ENCODE measurements at regions not wholly inside any gene's neighbourhood (a gene's known extent, or its start where the extent isn't known, plus 50 kb on each side); places are given as distances from the start of the nearest gene placed in this dataset.

DNA sequence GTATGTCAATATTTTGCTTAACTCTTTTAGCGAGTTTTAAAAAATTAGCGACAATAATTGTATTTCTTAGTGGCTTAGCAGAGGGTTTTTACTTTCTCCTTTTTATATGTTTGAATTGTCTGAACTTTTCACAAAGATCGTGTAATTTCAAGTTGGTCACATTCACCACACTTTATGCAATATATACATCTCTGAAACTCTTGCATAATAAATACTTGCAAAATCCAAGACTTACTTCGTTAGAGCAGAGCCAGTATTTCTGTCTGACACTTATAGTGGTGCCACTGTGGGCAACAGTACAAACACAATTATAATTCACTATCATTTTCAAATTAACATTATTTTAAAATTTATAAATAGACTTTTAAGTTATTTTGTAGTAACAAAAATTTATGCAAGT lies 62.0 kb downstream of the SUCNR1 start:
- no peak for DNase-seq (ENCODE audit: low read depth)

DNA sequence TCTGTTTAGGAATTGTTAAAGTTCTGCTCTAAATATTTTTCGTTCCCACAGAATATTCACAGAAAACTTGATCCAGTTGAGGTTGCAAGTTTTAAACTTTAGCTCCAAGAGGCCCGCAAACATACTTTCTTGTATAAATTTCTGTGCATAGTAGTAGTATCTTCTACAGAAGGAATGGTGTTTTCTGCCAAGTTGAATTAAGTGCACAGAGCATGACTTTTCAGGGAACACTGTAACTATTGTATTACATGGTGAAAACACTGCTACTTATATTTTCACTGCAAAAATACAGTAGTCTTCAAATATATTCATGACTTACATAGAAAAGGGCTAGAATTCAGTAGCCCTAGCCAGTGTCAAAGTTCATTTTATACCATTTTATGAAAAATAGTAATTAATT lies 67.0 kb downstream of the SUCNR1 start:
- no peak for DNase-seq (ENCODE audit: low read depth)

DNA sequence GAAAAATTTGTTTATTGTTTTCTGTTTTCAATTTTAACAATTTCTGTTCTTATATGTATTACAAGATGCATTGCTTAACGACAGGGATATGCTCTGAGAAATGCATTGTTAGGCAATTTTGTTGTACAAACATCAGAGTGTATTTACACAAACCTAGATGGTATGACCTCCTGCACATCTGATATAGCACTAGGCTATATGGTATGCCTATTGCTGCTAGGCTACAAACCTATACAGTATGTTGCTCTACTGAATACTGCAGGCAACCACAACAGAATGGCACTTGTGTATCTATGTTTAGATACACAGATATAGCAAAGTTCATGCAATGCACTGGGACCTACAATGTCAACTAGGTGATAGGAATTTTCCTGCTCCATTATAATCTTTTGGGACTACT lies 70.1 kb downstream of the SUCNR1 start:
- DNase-seq (ENCODE audit: low read depth) = no peak

GRCh38 chr3:151944356-151944755 lies 70.9 kb downstream of the SUCNR1 start:
- no peak for DNase-seq (ENCODE audit: low read depth)

- no peak for DNase-seq (ENCODE audit: low read depth)
Observed at GRCh38 chr3:151946606-151947005, 73.2 kb downstream of the SUCNR1 start.

- DNase-seq (ENCODE audit: low read depth) = no peak
Observed at GRCh38 chr3:151949706-151950105, 76.3 kb downstream of the SUCNR1 start.

GRCh38 chr3:151955356-151955755 lies 81.9 kb downstream of the SUCNR1 start:
- no peak for DNase-seq (ENCODE audit: low read depth)

- DNase-seq (ENCODE audit: low read depth) = no peak
Observed at GRCh38 chr3:151960961-151961580, 87.6 kb downstream of the SUCNR1 start.

- no peak for DNase-seq (ENCODE audit: low read depth)
Observed at GRCh38 chr3:151962352-151962751, 88.9 kb downstream of the SUCNR1 start.

- DNase-seq (ENCODE audit: low read depth) = no peak
Observed at GRCh38 chr3:151962912-151963311, 89.5 kb downstream of the SUCNR1 start.

DNA sequence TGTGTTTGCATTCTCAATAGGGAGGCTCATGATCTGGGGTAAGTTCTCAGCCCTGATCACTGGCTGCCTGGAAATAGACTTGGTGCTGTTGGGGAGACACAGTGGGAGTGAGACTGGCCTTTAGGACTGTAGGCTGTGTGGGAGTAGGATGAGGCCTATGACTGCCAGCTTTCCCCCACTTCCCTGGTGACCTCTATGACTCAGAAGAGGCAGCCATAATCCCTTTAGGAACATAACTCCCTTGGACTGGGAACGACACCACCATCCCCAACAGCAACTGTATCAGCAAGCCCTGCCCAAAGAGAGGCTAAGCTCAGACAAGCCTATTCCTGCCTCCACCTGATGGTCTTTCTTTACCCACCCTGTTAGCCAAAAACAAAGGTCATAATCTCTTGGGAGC lies 91.3 kb downstream of the SUCNR1 start:
- no peak for DNase-seq (ENCODE audit: low read depth)

- no peak for DNase-seq (ENCODE audit: low read depth)
Observed at GRCh38 chr3:151969026-151969642, 95.7 kb downstream of the SUCNR1 start.

GRCh38 chr3:151971814-151972579 lies 98.6 kb downstream of the SUCNR1 start:
- DNase-seq (ENCODE audit: low read depth) = no peak

GRCh38 chr3:151974067-151974466 lies 100.6 kb downstream of the SUCNR1 start:
- DNase-seq (ENCODE audit: low read depth) = no peak

DNA sequence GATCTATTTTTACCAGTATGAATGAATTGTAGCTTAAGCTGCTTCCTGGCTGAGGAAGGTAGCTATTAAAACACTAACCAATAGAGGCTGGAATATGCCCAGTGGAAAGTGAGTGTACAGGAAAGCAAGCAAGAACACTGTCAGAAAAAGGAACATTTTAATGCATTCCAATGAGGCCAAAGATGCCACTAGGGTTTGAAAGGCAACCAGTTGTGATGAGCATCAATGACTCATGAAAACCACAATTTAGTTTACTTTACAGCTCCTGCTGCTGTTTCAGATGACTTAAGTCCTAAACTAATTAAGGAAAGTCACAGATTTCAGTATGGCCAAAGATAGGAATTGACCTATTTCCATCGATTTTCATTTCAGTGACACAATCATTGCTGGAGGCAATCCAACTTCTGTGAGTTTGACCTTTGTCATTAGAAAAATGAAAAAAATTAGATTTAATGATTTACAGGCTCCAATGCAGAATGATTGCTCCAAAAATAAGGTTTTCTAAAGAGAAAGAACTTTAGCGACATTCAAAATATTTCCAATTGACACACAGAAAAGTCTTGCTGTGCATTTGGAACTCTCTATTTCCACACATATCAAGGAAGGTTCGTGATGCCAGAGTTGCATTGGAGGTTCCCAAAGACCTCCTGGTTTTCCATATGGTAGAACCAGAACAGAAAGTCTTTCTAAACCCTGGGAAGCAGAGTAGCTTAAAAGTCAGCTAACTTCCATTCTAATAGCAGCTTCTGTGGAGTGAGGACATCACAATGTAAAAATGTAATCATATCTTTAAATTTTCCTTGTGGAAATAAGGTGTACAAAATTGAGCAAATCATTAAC lies 103.0 kb downstream of the SUCNR1 start:
- DNase-seq (ENCODE audit: low read depth) = no peak

DNA sequence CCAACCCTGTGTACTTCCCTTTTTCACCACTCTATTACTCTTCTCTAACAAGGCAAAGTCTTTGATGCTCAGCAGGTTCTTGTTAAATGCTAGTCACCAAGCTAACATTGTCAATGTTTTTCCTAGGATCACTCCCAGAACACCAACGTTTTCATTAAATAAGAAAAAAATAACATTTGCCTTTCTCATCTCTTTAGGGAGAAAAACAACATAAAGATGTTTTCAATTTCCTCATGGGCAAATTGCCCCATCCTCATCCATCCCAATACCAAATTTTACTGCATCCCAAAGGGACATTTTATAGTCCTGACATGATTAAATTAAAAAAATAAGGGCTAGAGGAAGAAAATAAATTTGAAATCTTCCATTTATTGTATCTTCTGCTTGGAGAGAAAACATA lies 106.5 kb downstream of the SUCNR1 start:
- DNase-seq (ENCODE audit: low read depth) = no peak

- DNase-seq (ENCODE audit: low read depth) = no peak
Observed at GRCh38 chr3:151983538-151983937, 110.1 kb downstream of the SUCNR1 start.

GRCh38 chr3:151985787-151986430 lies 112.5 kb downstream of the SUCNR1 start:
- DNase-seq (ENCODE audit: low read depth) = no peak

- DNase-seq (ENCODE audit: low read depth) = no peak
Observed at GRCh38 chr3:151987893-151988292, 114.5 kb downstream of the SUCNR1 start.

DNA sequence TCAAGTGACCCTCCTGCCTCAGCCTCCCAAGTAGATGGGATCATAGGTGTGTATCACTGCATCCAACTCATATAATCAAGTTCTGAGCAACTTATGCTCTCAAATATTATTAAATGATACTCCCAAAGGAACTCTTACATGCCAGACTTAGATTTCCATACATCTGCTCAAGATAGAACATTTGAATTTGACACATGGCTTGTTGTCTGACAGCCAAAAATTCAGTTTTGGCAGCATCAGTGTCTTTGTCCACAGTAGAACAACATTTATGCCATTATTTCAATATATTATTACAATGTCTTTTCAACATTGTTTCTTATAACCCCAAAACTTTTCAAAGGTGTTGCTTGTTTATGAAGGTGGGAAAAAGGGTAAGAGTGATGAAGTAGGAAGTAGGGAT lies 116.2 kb downstream of the SUCNR1 start:
- no peak for DNase-seq (ENCODE audit: low read depth)

- no peak for DNase-seq (ENCODE audit: low read depth)
Observed at GRCh38 chr3:151990696-151991376, 117.4 kb downstream of the SUCNR1 start.

All from T-helper 22 cell (primary cell).